H9 (cell line): ENCODE measurements at regions not wholly inside any gene's neighbourhood (a gene's known extent, or its start where the extent isn't known, plus 50 kb on each side); places are given as distances from the start of the nearest gene placed in this dataset.

Source experiments
- DNase-seq: peaks from one replicate; pipeline ENCODE4 v3.0.0-alpha.2; 2017
- H2AFZ ChIP-seq: one replicate; pipeline ENCODE4 v1.6.1; 2013; ENCODE audit warnings: mild to moderate bottlenecking, low read length, control low read depth, moderate library complexity
- H2AK5ac ChIP-seq: 2 replicates; pipeline ENCODE4 v1.6.1; 2013; ENCODE audit warnings: low read length, control low read depth, mixed read lengths; ENCODE audit not compliant: insufficient read length
- H2BK120ac ChIP-seq: one replicate; pipeline ENCODE4 v1.6.1; 2013; ENCODE audit warnings: low read depth, mild to moderate bottlenecking, low read length, control low read depth, inconsistent platforms; ENCODE audit not compliant: poor library complexity, severe bottlenecking
- H2BK12ac ChIP-seq: 2 replicates; pipeline ENCODE4 v1.6.1; 2013; ENCODE audit warnings: low read length, control low read depth, mixed read lengths, low read depth; ENCODE audit not compliant: insufficient read length
- H2BK15ac ChIP-seq: 2 replicates; pipeline ENCODE4 v1.6.1; 2013; ENCODE audit warnings: low read depth, low read length, control low read depth
- H2BK20ac ChIP-seq: one replicate; pipeline ENCODE4 v1.6.1; 2013; ENCODE audit warnings: low read depth, mild to moderate bottlenecking, low read length, control low read depth, inconsistent platforms; ENCODE audit not compliant: poor library complexity, severe bottlenecking
- H2BK5ac ChIP-seq: 2 replicates; pipeline ENCODE4 v1.6.1; 2013; ENCODE audit warnings: low read length, control low read depth, mixed read lengths; ENCODE audit not compliant: insufficient read length
- H3K14ac ChIP-seq: 2 replicates; pipeline ENCODE4 v1.6.1; 2013; ENCODE audit warnings: low read length, control low read depth; ENCODE audit not compliant: insufficient read depth
- H3K18ac ChIP-seq: 2 replicates; pipeline ENCODE4 v1.6.1; 2013; ENCODE audit warnings: low read depth, mild to moderate bottlenecking, mixed read lengths, low read length, control low read depth; ENCODE audit not compliant: insufficient read length
- H3K23ac ChIP-seq: 2 replicates; pipeline ENCODE4 v1.6.1; 2013; ENCODE audit warnings: low read length, control low read depth, mixed read lengths, low read depth; ENCODE audit not compliant: insufficient read length
- H3K23me2 ChIP-seq: 2 replicates; pipeline ENCODE4 v1.6.1; 2013; ENCODE audit warnings: low read depth, mild to moderate bottlenecking, mixed read lengths, low read length, control low read depth; ENCODE audit not compliant: insufficient read length, poor library complexity, severe bottlenecking
- H3K27ac ChIP-seq: 2 replicates; pipeline ENCODE4 v1.5.1; 2013; ENCODE audit warnings: low read length, control low read depth, mixed read lengths, low read depth; ENCODE audit not compliant: insufficient read length
- H3K27me3 ChIP-seq: 2 replicates; pipeline ENCODE4 v1.6.1; 2013; ENCODE audit warnings: low read length, control low read depth, inconsistent platforms; ENCODE audit not compliant: insufficient read depth
- H3K4ac ChIP-seq: 2 replicates; pipeline ENCODE4 v1.6.1; 2013; ENCODE audit warnings: low read depth, mild to moderate bottlenecking, control low read depth, inconsistent platforms, low read length, moderate library complexity
- H3K4me1 ChIP-seq: 2 replicates; pipeline ENCODE4 v1.6.1; 2013; ENCODE audit warnings: low read length, control low read depth, inconsistent platforms; ENCODE audit not compliant: insufficient read depth
- H3K4me2 ChIP-seq: 2 replicates; pipeline ENCODE4 v1.6.1; 2013; ENCODE audit warnings: low read length, control low read depth, mixed read lengths; ENCODE audit not compliant: insufficient read length, insufficient read depth
- H3K56ac ChIP-seq: 2 replicates; pipeline ENCODE4 v1.6.1; 2013; ENCODE audit warnings: low read depth, mild to moderate bottlenecking, mixed read lengths, low read length, control low read depth; ENCODE audit not compliant: insufficient read length
- H3K79me1 ChIP-seq: 2 replicates; pipeline ENCODE4 v1.6.1; 2013; ENCODE audit warnings: low read depth, mild to moderate bottlenecking, moderate library complexity, low read length, control low read depth, inconsistent platforms; ENCODE audit not compliant: insufficient read depth, poor library complexity, severe bottlenecking
- H3K79me2 ChIP-seq: 2 replicates; pipeline ENCODE4 v1.6.1; 2013; ENCODE audit warnings: low read length, control low read depth, inconsistent platforms; ENCODE audit not compliant: insufficient read depth
- H3K9ac ChIP-seq: 2 replicates; pipeline ENCODE4 v1.6.1; 2013; ENCODE audit warnings: low read length, control low read depth, mixed read lengths; ENCODE audit not compliant: insufficient read length; ENCODE audit errors: extremely low read depth
- H3K9me3 ChIP-seq: one replicate; pipeline ENCODE4 v1.6.1; 2013; ENCODE audit warnings: low read depth, low read length, inconsistent platforms; ENCODE audit not compliant: control insufficient read depth
- H3T11ph ChIP-seq: one replicate; pipeline ENCODE4 v1.6.1; 2013; ENCODE audit warnings: mild to moderate bottlenecking, low read length, control low read depth, inconsistent platforms
- H4K20me1 ChIP-seq: one replicate; pipeline ENCODE4 v1.6.1; 2013; ENCODE audit not compliant: control insufficient read depth, insufficient read length, insufficient read depth
- H4K5ac ChIP-seq: 2 replicates; pipeline ENCODE4 v1.6.1; 2013; ENCODE audit warnings: low read depth, mild to moderate bottlenecking, mixed read lengths, low read length, control low read depth; ENCODE audit not compliant: insufficient read length
- H4K8ac ChIP-seq: replicated peaks from 2 replicates; pipeline ENCODE4 v1.6.1; 2013; ENCODE audit warnings: low read length, control low read depth, mixed read lengths, low read depth; ENCODE audit not compliant: insufficient read length
- H4K91ac ChIP-seq: 2 replicates; pipeline ENCODE4 v1.6.1; 2013; ENCODE audit warnings: low read depth, mild to moderate bottlenecking, moderate library complexity, mixed read lengths, low read length, control low read depth; ENCODE audit not compliant: insufficient read length
- H3K27ac Mint-ChIP-seq, 3 experiments: 2 replicates in 2 of 3; 3 replicates in 1 of 3; pipeline ENCODE4 v1.8.0; 2020 to 2021; ENCODE audit warnings: mixed read lengths in 3 of 3, mild to moderate bottlenecking in 1 of 3, moderate library complexity in 1 of 3
- H3K27me3 Mint-ChIP-seq: 2 replicates; pipeline ENCODE4 v1.8.0; 2021; ENCODE audit warnings: low read depth, mild to moderate bottlenecking, moderate library complexity, mixed read lengths
- H3K36me3 Mint-ChIP-seq, 3 experiments: 2 replicates in 2 of 3; 3 replicates in 1 of 3; pipeline ENCODE4 v1.8.0; 2020 to 2021; ENCODE audit warnings: low read depth in 3 of 3, mixed read lengths in 3 of 3; ENCODE audit not compliant: insufficient read depth in 1 of 3
- H3K4me1 Mint-ChIP-seq, 2 experiments: 2 replicates each; pipeline ENCODE4 v1.8.0; 2020; ENCODE audit warnings: mixed read lengths in 2 of 2
- H3K4me3 Mint-ChIP-seq, 2 experiments: 2 replicates in 1 of 2; 3 replicates in 1 of 2; pipeline ENCODE4 v1.8.0; 2020 to 2021; ENCODE audit warnings: mild to moderate bottlenecking in 2 of 2, mixed read lengths in 2 of 2, moderate library complexity in 1 of 2
- H3K9me3 Mint-ChIP-seq, 2 experiments: 2 replicates in 1 of 2; 3 replicates in 1 of 2; pipeline ENCODE4 v1.8.0; 2020; ENCODE audit warnings: mild to moderate bottlenecking in 2 of 2, mixed read lengths in 2 of 2, moderate library complexity in 1 of 2
- TF ChIP-seq, protein P1 (sequence below): fragments of 200-600 bp; sonication (generic); conservative IDR thresholded peaks from 3 replicates; pipeline ENCODE4 v1.8.0; 2021; ENCODE audit warnings: antibody characterized with exemption, mild to moderate bottlenecking

DNA sequence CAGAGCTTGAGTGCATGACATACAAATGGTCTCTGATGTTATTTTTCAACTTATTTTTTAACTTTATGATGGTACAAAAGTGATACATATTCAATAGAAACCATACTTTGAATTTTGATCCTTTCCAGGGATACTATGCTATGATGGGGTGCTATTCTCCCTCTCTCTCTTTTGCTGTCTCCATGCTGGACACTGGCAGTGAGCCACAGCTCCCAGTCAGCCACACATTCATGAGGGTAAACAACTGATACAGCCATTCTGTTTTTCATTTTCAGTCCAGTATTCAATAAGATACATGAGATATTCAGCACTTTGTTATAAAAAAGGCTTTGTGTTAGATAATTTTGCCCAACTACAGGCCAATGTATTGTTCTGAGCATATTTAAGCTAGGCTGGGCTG lies 859.3 kb upstream of the KLHL29 start:
- peaks cover 12 to 16% of the 10 kb centered on the region in 2 experiments for H3K4me1 Mint-ChIP-seq
- Histone ChIP-seq H3K27ac (no peak overlapping the region), H2BK120ac (no peak overlapping the region), H3K79me2 (no peaks in the 10 kb centered on the region), H4K91ac (no peak overlapping the region), H3K18ac (no peak overlapping the region), H2BK12ac (no peak overlapping the region), H2AFZ (no peak overlapping the region), H3K14ac (no peak overlapping the region), H2BK15ac (no peak overlapping the region), H3K4ac (no peak overlapping the region), H4K20me1 (no peaks in the 10 kb centered on the region), H3K27me3 (no peaks in the 10 kb centered on the region), H2BK5ac (no peak overlapping the region), H3K9me3 (no peaks in the 10 kb centered on the region), H3K9ac (no peak overlapping the region), H3K23me2 (no peaks in the 10 kb centered on the region), H2AK5ac (no peak overlapping the region), H3T11ph (no peak overlapping the region), H3K4me2 (no peak overlapping the region), H3K56ac (no peak overlapping the region), H2BK20ac (no peak overlapping the region), H3K4me1 (peaks cover 4% of the 10 kb centered on the region; the same call in 1 of the 2 replicates), H4K8ac (no peak overlapping the region), H4K5ac (no peak overlapping the region), H3K79me1 (no peaks in the 10 kb centered on the region), H3K23ac (no peak overlapping the region)
- peaks cover 1% of the 10 kb centered on the region; the same call in 1 of the 2 replicates for H3K27me3 Mint-ChIP-seq
- no peak overlapping the region for H3K4me3 Mint-ChIP-seq
- H3K36me3 Mint-ChIP-seq: peaks cover 2 to 7% (median 3%) of the 10 kb centered on the region in 3 experiments; a peak in 3 of 7 replicates
- H3K27ac Mint-ChIP-seq: no peak overlapping the region
- TF ChIP-seq, protein P1, sequence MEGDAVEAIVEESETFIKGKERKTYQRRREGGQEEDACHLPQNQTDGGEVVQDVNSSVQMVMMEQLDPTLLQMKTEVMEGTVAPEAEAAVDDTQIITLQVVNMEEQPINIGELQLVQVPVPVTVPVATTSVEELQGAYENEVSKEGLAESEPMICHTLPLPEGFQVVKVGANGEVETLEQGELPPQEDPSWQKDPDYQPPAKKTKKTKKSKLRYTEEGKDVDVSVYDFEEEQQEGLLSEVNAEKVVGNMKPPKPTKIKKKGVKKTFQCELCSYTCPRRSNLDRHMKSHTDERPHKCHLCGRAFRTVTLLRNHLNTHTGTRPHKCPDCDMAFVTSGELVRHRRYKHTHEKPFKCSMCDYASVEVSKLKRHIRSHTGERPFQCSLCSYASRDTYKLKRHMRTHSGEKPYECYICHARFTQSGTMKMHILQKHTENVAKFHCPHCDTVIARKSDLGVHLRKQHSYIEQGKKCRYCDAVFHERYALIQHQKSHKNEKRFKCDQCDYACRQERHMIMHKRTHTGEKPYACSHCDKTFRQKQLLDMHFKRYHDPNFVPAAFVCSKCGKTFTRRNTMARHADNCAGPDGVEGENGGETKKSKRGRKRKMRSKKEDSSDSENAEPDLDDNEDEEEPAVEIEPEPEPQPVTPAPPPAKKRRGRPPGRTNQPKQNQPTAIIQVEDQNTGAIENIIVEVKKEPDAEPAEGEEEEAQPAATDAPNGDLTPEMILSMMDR: no peak
- DNase-seq: no peak
- peaks cover 10 to 13% of the 10 kb centered on the region in 2 experiments; a peak in 4 of 5 replicates for H3K9me3 Mint-ChIP-seq
